C4-2B (cell line): ENCODE measurements at regions not wholly inside any gene's neighbourhood (a gene's known extent, or its start where the extent isn't known, plus 50 kb on each side); places are given as distances from the start of the nearest gene placed in this dataset.

Experiments used
- CTCF ChIP-seq: fragments of 450-650 bp; conservative IDR thresholded peaks from 2 replicates; pipeline ENCODE4 v1.5.1; 2017; ENCODE audit warnings: mild to moderate bottlenecking
- ZFX ChIP-seq: fragments of 450-650 bp; IDR thresholded peaks from 2 replicates; pipeline ENCODE4 v1.6.1; 2017

GRCh38 chr1:240030236-240030635 is 61.4 kb upstream of the FMN2 start:
- TF ChIP-seq CTCF (no peak), ZFX (no peak)
